K562 (cell line): ENCODE measurements at regions not wholly inside any gene's neighbourhood (a gene's known extent, or its start where the extent isn't known, plus 50 kb on each side); places are given as distances from the start of the nearest gene placed in this dataset.

Source experiments
- ATAC-seq: fragments of 200-7000 bp; cut with Tn5 transposase; 3 replicates; pipeline ENCODE4 v1.9.1; 2020; ENCODE audit warnings: moderate library complexity
- BruUV-seq: library from RNA; stranded (reverse); fragments of 400-500 nt; replicated peaks from 2 replicates; lab custom pipeline; 2021; lab: Mats Ljungman, UMichigan
- CTCF ChIA-PET: fragments of 300-600 bp; formaldehyde crosslinking; extraction: SDS; loops from one replicate; lab custom pipeline; 2021; ENCODE audit warnings: low intra/inter-chr PET ratio; lab: Yijun Ruan, JAX
- POLR2A ChIA-PET: fragments of 300-600, 350-650 bp; sonication (Branson Sonifier 250); formaldehyde crosslinking; extraction: SDS; loops from one replicate; lab custom pipeline; 2021; ENCODE audit warnings: antibody characterized with exemption, inconsistent platforms; lab: Yijun Ruan, JAX
- DNase-seq, 4 experiments: peaks; one replicate each; pipeline versions ENCODE4 v3.0.0 to v3.0.0-alpha.2; 2011 to 2018; ENCODE audit warnings: low spot score in 3 of 4, mixed read lengths in 3 of 4; ENCODE audit errors: extremely low read depth in 1 of 4
- FAIRE-seq: peaks from 2 replicates; lab custom pipeline; 2011; peaks lifted over from hg19 to GRCh38; lab: Jason Lieb, UNC
- H2AFZ ChIP-seq: 2 replicates; pipeline ENCODE4 v1.6.0; 2011; ENCODE audit warnings: low read depth, low read length, control low read depth, inconsistent platforms
- H3K27ac ChIP-seq: fragments of 200-600 bp; 3 replicates; pipeline ENCODE4 v1.8.0; 2011; ENCODE audit warnings: low read depth, mild to moderate bottlenecking, control low read depth, inconsistent platforms, low read length, moderate library complexity, mixed read lengths; ENCODE audit errors: extremely low read depth
- H3K27me3 ChIP-seq, 2 experiments: fragments of 300-600 bp in 1 of 2; 2 replicates in 1 of 2; 3 replicates in 1 of 2; pipeline versions ENCODE4 v1.6.0 to v1.8.0; 2011; ENCODE audit warnings: inconsistent platforms in 2 of 2, low read length in 2 of 2, mild to moderate bottlenecking in 1 of 2, mixed read lengths in 1 of 2, moderate library complexity in 1 of 2; ENCODE audit not compliant: control insufficient read depth in 2 of 2, insufficient read depth in 2 of 2
- H3K36me3 ChIP-seq: fragments of 300-600 bp; 3 replicates; pipeline ENCODE4 v1.8.0; 2011; ENCODE audit warnings: mild to moderate bottlenecking, low read length, inconsistent platforms; ENCODE audit not compliant: control insufficient read depth, insufficient read depth
- H3K4me1 ChIP-seq, 2 experiments: fragments of 200-600 bp in 1 of 2; replicated peaks in 1 of 2; 2 replicates in 1 of 2; 3 replicates in 1 of 2; pipeline versions ENCODE4 v1.5.1 to v1.8.0; 2011; ENCODE audit warnings: inconsistent platforms in 2 of 2, low read length in 2 of 2, mild to moderate bottlenecking in 1 of 2, mixed read lengths in 1 of 2, moderate library complexity in 1 of 2; ENCODE audit not compliant: control insufficient read depth in 2 of 2, insufficient read depth in 2 of 2
- H3K4me2 ChIP-seq: 2 replicates; pipeline ENCODE4 v1.6.1; 2011; ENCODE audit warnings: low read length, control low read depth, inconsistent platforms, mixed read lengths; ENCODE audit not compliant: insufficient read depth
- H3K4me3 ChIP-seq: fragments of 200-600 bp; sonication (generic), shearing (Covaris generic); 2 replicates; pipeline ENCODE4 v1.5.1; 2016; ENCODE audit warnings: control low read depth, inconsistent platforms
- H3K79me2 ChIP-seq: fragments of 200-600 bp; 3 replicates; pipeline ENCODE4 v1.8.0; 2011; ENCODE audit warnings: low read length, inconsistent platforms; ENCODE audit not compliant: control insufficient read depth, insufficient read depth
- H3K9ac ChIP-seq, 2 experiments: 2 replicates each; pipeline versions ENCODE4 v1.6.0 to v1.6.1; 2011; ENCODE audit warnings: low read depth in 2 of 2, low read length in 2 of 2, control low read depth in 1 of 2, inconsistent platforms in 1 of 2, mild to moderate bottlenecking in 1 of 2, mixed read lengths in 1 of 2; ENCODE audit not compliant: insufficient read depth in 1 of 2
- H3K9me1 ChIP-seq: one replicate; pipeline ENCODE4 v1.6.0; 2011; ENCODE audit warnings: inconsistent platforms, mild to moderate bottlenecking, low read length, moderate library complexity; ENCODE audit not compliant: control insufficient read depth, insufficient read depth
- H3K9me3 ChIP-seq: replicated peaks from 2 replicates; pipeline ENCODE4 v1.5.1; 2011; ENCODE audit warnings: low read depth, low read length, inconsistent platforms; ENCODE audit not compliant: control insufficient read depth, insufficient read depth
- H4K20me1 ChIP-seq: replicated peaks from 2 replicates; pipeline ENCODE4 v1.6.1; 2011; ENCODE audit warnings: low read length, inconsistent platforms, mixed read lengths; ENCODE audit not compliant: control insufficient read depth, insufficient read depth
- CHAMP1 ChIP-seq: fragments of 450-650 bp; IDR thresholded peaks from 2 replicates; pipeline ENCODE4 v1.6.1; 2016; ENCODE audit warnings: mild to moderate bottlenecking
- CTCF ChIP-seq, 3 experiments: IDR thresholded peaks in 2 of 3; conservative IDR thresholded peaks in 1 of 3; 2 replicates each; pipeline ENCODE4 v1.5.1; 2011 to 2012; ENCODE audit warnings: low read length in 3 of 3, mild to moderate bottlenecking in 3 of 3, control low read depth in 2 of 3, improper control_type of control experiment in 1 of 3, inconsistent platforms in 1 of 3, low read depth in 1 of 3, mixed read lengths in 1 of 3, moderate library complexity in 1 of 3; ENCODE audit not compliant: insufficient read depth in 2 of 3
- SMC3 ChIP-seq: conservative IDR thresholded peaks from 2 replicates; pipeline ENCODE4 v1.6.1; 2011; ENCODE audit warnings: low read depth, low read length, improper control_type of control experiment; ENCODE audit not compliant: insufficient read depth
- ZNF140 ChIP-seq: fragments of 250-450 bp; sonication (Bioruptor Pico); IDR thresholded peaks from 2 replicates; pipeline ENCODE4 v1.8.0; 2021; ENCODE audit warnings: moderate library complexity, mild to moderate bottlenecking, inconsistent platforms
- ZNF316 ChIP-seq: fragments of 450-650 bp; IDR thresholded peaks from 2 replicates; pipeline ENCODE4 v1.6.1; 2016
- ZNF79 ChIP-seq: fragments of 250-450 bp; sonication (Bioruptor Pico); IDR thresholded peaks from 2 replicates; pipeline ENCODE4 v1.4.0; 2020; ENCODE audit warnings: low read depth, mild to moderate bottlenecking, moderate library complexity
- WGBS: fragments of 100-300 bp; shearing (Covaris generic); methylation state at CpG from one replicate; pipeline ENCODE4 v1.1.6; 2016; ENCODE audit warnings: low coverage, mixed read lengths; ENCODE audit not compliant: insufficient coverage; ENCODE audit errors: missing lambda C conversion rate; 5-methylcytosine and 5-hydroxymethylcytosine counted together
- in situ Hi-C: fragments of 300-500 bp; cut with MboI; formaldehyde crosslinking; loops from 4 replicates; pipeline ENCODE4 v1.15.0; 2018; ENCODE audit warnings: inconsistent platforms, mixed read lengths
- intact Hi-C: fragments of 100-400 bp; cut with micrococcal nuclease; formaldehyde crosslinking; loops from 2 replicates; pipeline ENCODE4 v1.14.2; 2022

- peak; percentile 56 for TF ChIP-seq SMC3
- peak; percentile 19; the same call in 1 of the 2 replicates for TF ChIP-seq CHAMP1
- TF ChIP-seq ZNF316 = peak; percentile 42; the same call in 1 of the 2 replicates
- TF ChIP-seq ZNF140 = no peak
Measured at GRCh38 chr13:99442273-99442895, 58.9 kb upstream of the TM9SF2 start (continued).

- H3K79me2 ChIP-seq = no peaks in the 10 kb centered on the region
- no peaks in the 10 kb centered on the region for H4K20me1 ChIP-seq
- CTCF ChIA-PET = no interaction called here
- no peaks in the 10 kb centered on the region; a peak in 1 of 5 replicates for H3K4me1 ChIP-seq
- DNase-seq (peak in 1 of 4 experiments; percentile 23), FAIRE-seq (no peak), ATAC-seq (peak; percentile 65)
- no peak overlapping the region for H3K4me2 ChIP-seq
- no peaks in the 10 kb centered on the region for H3K9me3 ChIP-seq
- WGBS = 22% methylated on average over 7 of the region's 9 CpGs
- no peak overlapping the region for H3K27ac ChIP-seq
- H3K36me3 ChIP-seq = no peaks in the 10 kb centered on the region
- POLR2A ChIA-PET = no interaction called here
- in situ Hi-C loops = loop anchor here (25.0 kb wide), 1 partner anchor 791 kb away; no protein-coding TSS in a partner anchor
- H3K9ac ChIP-seq = no peak overlapping the region
- H3K4me3 ChIP-seq = no peak overlapping the region
- H3K9me1 ChIP-seq = no peaks in the 10 kb centered on the region
- peak overlapping the region; percentile 76 for H2AFZ ChIP-seq
- intact Hi-C loops = no loop called here
- TF ChIP-seq CTCF (IDR thresholded peaks at IDR 0.05 in 2 of 3, conservative IDR thresholded peaks at IDR 0.05 in 1 of 3; ENCODE audit: insufficient read depth in 2 of 3, low read depth in 1 of 3, low read length in 3 of 3) (peak in 2 of 3 experiments; percentile 15 to 22; a peak in 2 of 6 replicates), ZNF79 (CRISPR knock-in tag) (no peak)
- TF ChIP-seq, all 486 proteins: peak for 1
- no TSS peak for BruUV-seq
- no peaks in the 10 kb centered on the region for H3K27me3 ChIP-seq
Measured at GRCh38 chr13:99446242-99446641, 55.0 kb upstream of the TM9SF2 start.
